IMR-90 (cell line): ENCODE measurements at regions not wholly inside any gene's neighbourhood (a gene's known extent, or its start where the extent isn't known, plus 50 kb on each side); places are given as distances from the start of the nearest gene placed in this dataset.

Experiments used
- ATAC-seq: fragments of 200-7000 bp; cut with Tn5 transposase; 2 replicates; pipeline ENCODE4 v1.9.1; 2020; ENCODE audit warnings: low read depth, mild to moderate bottlenecking, moderate library complexity
- BruUV-seq: library from RNA; stranded (reverse); fragments of 400-500 nt; replicated peaks from 2 replicates; lab custom pipeline; 2021; lab: Mats Ljungman, UMichigan
- CTCF ChIA-PET: fragments of 300-600 bp; formaldehyde crosslinking; extraction: SDS; loops from one replicate; lab custom pipeline; 2021; ENCODE audit warnings: antibody characterized with exemption; lab: Yijun Ruan, JAX
- POLR2A ChIA-PET: fragments of 300-600 bp; sonication (Branson Sonifier 250); formaldehyde crosslinking; loops from one replicate; lab custom pipeline; 2022; ENCODE audit warnings: antibody characterized with exemption; ENCODE audit not compliant: unreplicated experiment; lab: Charles Lee
- DNase-seq: peaks from one replicate; pipeline ENCODE4 v3.0.0; 2013
- H2AFZ ChIP-seq: replicated peaks from 2 replicates; pipeline ENCODE3; 2013; ENCODE audit warnings: low read length, mild to moderate bottlenecking; ENCODE audit not compliant: poor library complexity
- H2AK5ac ChIP-seq: 2 replicates; pipeline ENCODE4 v1.6.1; 2013; ENCODE audit warnings: low read depth, low read length, inconsistent platforms
- H2AK9ac ChIP-seq: replicated peaks from 2 replicates; pipeline ENCODE3; 2013; ENCODE audit warnings: mild to moderate bottlenecking, low read depth, low read length, moderate library complexity; ENCODE audit not compliant: poor library complexity
- H2BK120ac ChIP-seq: 2 replicates; pipeline ENCODE4 v1.6.1; 2013; ENCODE audit warnings: low read depth, low read length, inconsistent platforms
- H2BK15ac ChIP-seq: 3 replicates; pipeline ENCODE4 v1.6.1; 2013; ENCODE audit warnings: low read depth, low read length, inconsistent platforms
- H2BK20ac ChIP-seq: 2 replicates; pipeline ENCODE4 v1.6.1; 2013; ENCODE audit warnings: low read depth, mild to moderate bottlenecking, inconsistent platforms, low read length, moderate library complexity
- H2BK5ac ChIP-seq: 2 replicates; pipeline ENCODE4 v1.6.1; 2013; ENCODE audit warnings: mild to moderate bottlenecking, low read depth, low read length, inconsistent platforms; ENCODE audit not compliant: poor library complexity, severe bottlenecking
- H3K14ac ChIP-seq: replicated peaks from 2 replicates; pipeline ENCODE4 v1.6.1; 2013; ENCODE audit warnings: low read depth, low read length, inconsistent platforms
- H3K18ac ChIP-seq: 2 replicates; pipeline ENCODE4 v1.6.1; 2013; ENCODE audit warnings: low read depth, low read length, control low read depth
- H3K23ac ChIP-seq: 2 replicates; pipeline ENCODE4 v1.6.1; 2013; ENCODE audit warnings: low read depth, low read length, inconsistent platforms
- H3K27ac ChIP-seq: 2 replicates; pipeline ENCODE4 v1.5.1; 2013; ENCODE audit warnings: mild to moderate bottlenecking, control low read depth, low read length; ENCODE audit not compliant: insufficient read depth
- H3K27me3 ChIP-seq: 2 replicates; pipeline ENCODE4 v1.6.1; 2013; ENCODE audit warnings: low read length; ENCODE audit not compliant: control insufficient read depth, insufficient read depth
- H3K36me3 ChIP-seq: 2 replicates; pipeline ENCODE4 v1.6.1; 2013; ENCODE audit warnings: low read length, mixed read lengths; ENCODE audit not compliant: control insufficient read depth, insufficient read depth
- H3K4ac ChIP-seq: 2 replicates; pipeline ENCODE4 v1.6.1; 2013; ENCODE audit warnings: low read depth, low read length, inconsistent platforms
- H3K4me1 ChIP-seq: 2 replicates; pipeline ENCODE4 v1.6.1; 2013; ENCODE audit warnings: low read length, mixed read lengths; ENCODE audit not compliant: control insufficient read depth, insufficient read depth
- H3K4me2 ChIP-seq: 2 replicates; pipeline ENCODE4 v1.6.1; 2013; ENCODE audit warnings: low read depth, mild to moderate bottlenecking, control low read depth, low read length, moderate library complexity
- H3K4me3 ChIP-seq: 2 replicates; pipeline ENCODE4 v1.5.1; 2013; ENCODE audit warnings: low read depth, mild to moderate bottlenecking, control low read depth, low read length, moderate library complexity; ENCODE audit not compliant: insufficient read depth
- H3K56ac ChIP-seq: 2 replicates; pipeline ENCODE4 v1.6.1; 2013; ENCODE audit warnings: low read length, inconsistent platforms; ENCODE audit not compliant: insufficient read depth; ENCODE audit errors: extremely low read depth
- H3K79me1 ChIP-seq, 2 experiments: 2 replicates each; pipeline ENCODE4 v1.6.1; 2013; ENCODE audit warnings: low read length in 2 of 2, inconsistent platforms in 1 of 2, low read depth in 1 of 2
- H3K9ac ChIP-seq: 2 replicates; pipeline ENCODE4 v1.6.1; 2013; ENCODE audit warnings: low read depth, low read length, control low read depth
- H3K9me1 ChIP-seq: 2 replicates; pipeline ENCODE4 v1.6.1; 2013; ENCODE audit warnings: low read length, inconsistent platforms; ENCODE audit not compliant: insufficient read depth
- H3K9me3 ChIP-seq: 2 replicates; pipeline ENCODE4 v1.6.1; 2013; ENCODE audit warnings: low read length; ENCODE audit not compliant: control insufficient read depth, insufficient read depth
- H4K20me1 ChIP-seq: 2 replicates; pipeline ENCODE4 v1.6.1; 2013; ENCODE audit warnings: low read length, inconsistent platforms; ENCODE audit not compliant: insufficient read depth
- H4K5ac ChIP-seq: 2 replicates; pipeline ENCODE4 v1.6.1; 2013; ENCODE audit warnings: mild to moderate bottlenecking, low read depth, low read length, control low read depth
- H4K8ac ChIP-seq, 2 experiments: 2 replicates each; pipeline ENCODE4 v1.6.1; 2013; ENCODE audit warnings: low read depth in 2 of 2, low read length in 2 of 2, control low read depth in 1 of 2, inconsistent platforms in 1 of 2
- H4K91ac ChIP-seq: 2 replicates; pipeline ENCODE4 v1.6.1; 2013; ENCODE audit warnings: low read depth, low read length, inconsistent platforms; ENCODE audit not compliant: insufficient read depth
- BHLHE40 ChIP-seq: fragments of 150-350 bp; IDR thresholded peaks from 2 replicates; pipeline ENCODE4 v1.6.1; 2016; ENCODE audit warnings: mild to moderate bottlenecking, low read depth, low read length
- CEBPB ChIP-seq: IDR thresholded peaks from 2 replicates; pipeline ENCODE4 v1.6.1; 2012; ENCODE audit warnings: low read depth, low read length, improper control_type of control experiment
- CHD1 ChIP-seq: IDR thresholded peaks from 2 replicates; pipeline ENCODE4 v1.6.1; 2012; ENCODE audit warnings: low read depth, low read length, improper control_type of control experiment
- CTCF ChIP-seq: conservative IDR thresholded peaks from 2 replicates; pipeline ENCODE4 v1.5.1; 2012; ENCODE audit warnings: mild to moderate bottlenecking, low read depth, low read length, improper control_type of control experiment
- FOS ChIP-seq: fragments of 150-350 bp; IDR thresholded peaks from 2 replicates; pipeline ENCODE4 v1.6.1; 2016; ENCODE audit warnings: low read depth, low read length
- MAFK ChIP-seq: IDR thresholded peaks from 2 replicates; pipeline ENCODE4 v1.6.1; 2012; ENCODE audit warnings: low read depth, low read length, improper control_type of control experiment
- MAZ ChIP-seq: IDR thresholded peaks from 2 replicates; pipeline ENCODE4 v1.6.1; 2012; ENCODE audit warnings: low read depth, mild to moderate bottlenecking, low read length, improper control_type of control experiment, moderate library complexity, borderline replicate concordance
- MXI1 ChIP-seq: IDR thresholded peaks from 2 replicates; pipeline ENCODE4 v1.6.1; 2012; ENCODE audit warnings: low read depth, mild to moderate bottlenecking, low read length, moderate library complexity, borderline replicate concordance
- NFE2L2 ChIP-seq: fragments of 150-350 bp; IDR thresholded peaks from 2 replicates; pipeline ENCODE4 v1.6.1; 2016; ENCODE audit warnings: low read depth, mild to moderate bottlenecking, low read length
- POLR2A ChIP-seq: IDR thresholded peaks from 2 replicates; pipeline ENCODE4 v1.6.1; 2012; ENCODE audit warnings: mild to moderate bottlenecking, low read depth, low read length
- RAD21 ChIP-seq: IDR thresholded peaks from 2 replicates; pipeline ENCODE4 v1.6.1; 2012; ENCODE audit warnings: low read length, improper control_type of control experiment
- RCOR1 ChIP-seq: IDR thresholded peaks from 2 replicates; pipeline ENCODE4 v1.6.1; 2012; ENCODE audit warnings: mild to moderate bottlenecking, low read length, improper control_type of control experiment; ENCODE audit not compliant: insufficient replicate concordance
- RFX5 ChIP-seq: IDR thresholded peaks from 2 replicates; pipeline ENCODE4 v1.8.0; 2012; ENCODE audit warnings: low read depth, mild to moderate bottlenecking, low read length, moderate library complexity
- SMC3 ChIP-seq: fragments of 150-350 bp; IDR thresholded peaks from 2 replicates; pipeline ENCODE4 v1.6.1; 2016; ENCODE audit warnings: low read depth, mild to moderate bottlenecking, antibody characterized with exemption, low read length, moderate library complexity
- WGBS, 2 experiments: methylation state at CpG; one replicate each; pipeline versions ENCODE4 v1.1.5 to v1.1.7; 2013; ENCODE audit warnings: missing lambda C conversion rate in 2 of 2; ENCODE audit not compliant: insufficient read length in 1 of 2; ENCODE audit errors: extremely low coverage in 2 of 2; 5-methylcytosine and 5-hydroxymethylcytosine counted together
- dilution Hi-C: fragments of 300-500 bp; cut with HindIII; formaldehyde crosslinking; loops from one replicate; pipeline ENCODE4 v1.14.3; 2018; ENCODE audit warnings: low sequenced_read_pairs; ENCODE audit not compliant: unreplicated experiment
- in situ Hi-C: fragments of 300-500 bp; cut with MboI; formaldehyde crosslinking; loops from 3 replicates; pipeline ENCODE4 v1.14.3; 2019; ENCODE audit warnings: low sequenced_read_pairs, inconsistent platforms, mixed read lengths
- intact Hi-C: fragments of 100-400 bp; cut with micrococcal nuclease; formaldehyde crosslinking; loops from 2 replicates; pipeline ENCODE4 v1.10.0; 2022
- TF ChIP-seq, protein P1 (sequence below): fragments of 150-350 bp; IDR thresholded peaks from 2 replicates; pipeline ENCODE4 v1.6.1; 2016; ENCODE audit warnings: low read depth, mild to moderate bottlenecking, low read length, moderate library complexity, borderline replicate concordance
- TF ChIP-seq, protein P2 (sequence below): fragments of 150-350 bp; IDR thresholded peaks from 2 replicates; pipeline ENCODE4 v1.6.1; 2017; ENCODE audit warnings: mild to moderate bottlenecking, antibody characterized with exemption, low read length, low read depth

GRCh38 chr5:79878136-79878679, 112.9 kb downstream of the MTX3 start:
- dilution Hi-C loops (no loop called here), in situ Hi-C loops (no loop called here), intact Hi-C loops (loop anchor here (2.0 kb wide), 1 partner anchor 205 kb away; no protein-coding TSS in a partner anchor)
- H2BK120ac ChIP-seq = no peak overlapping the region
- H3K27me3 ChIP-seq = peaks cover 12% of the 10 kb centered on the region
- no peak overlapping the region for H3K56ac ChIP-seq
- no peak overlapping the region for H3K18ac ChIP-seq
- no peaks in the 10 kb centered on the region for H3K36me3 ChIP-seq
- POLR2A ChIA-PET = no interaction called here
- H4K91ac ChIP-seq = no peak overlapping the region
- no peak for TF ChIP-seq RFX5
- TF ChIP-seq, protein P1, sequence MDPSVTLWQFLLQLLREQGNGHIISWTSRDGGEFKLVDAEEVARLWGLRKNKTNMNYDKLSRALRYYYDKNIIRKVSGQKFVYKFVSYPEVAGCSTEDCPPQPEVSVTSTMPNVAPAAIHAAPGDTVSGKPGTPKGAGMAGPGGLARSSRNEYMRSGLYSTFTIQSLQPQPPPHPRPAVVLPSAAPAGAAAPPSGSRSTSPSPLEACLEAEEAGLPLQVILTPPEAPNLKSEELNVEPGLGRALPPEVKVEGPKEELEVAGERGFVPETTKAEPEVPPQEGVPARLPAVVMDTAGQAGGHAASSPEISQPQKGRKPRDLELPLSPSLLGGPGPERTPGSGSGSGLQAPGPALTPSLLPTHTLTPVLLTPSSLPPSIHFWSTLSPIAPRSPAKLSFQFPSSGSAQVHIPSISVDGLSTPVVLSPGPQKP = no peak
- TF ChIP-seq, protein P2, sequence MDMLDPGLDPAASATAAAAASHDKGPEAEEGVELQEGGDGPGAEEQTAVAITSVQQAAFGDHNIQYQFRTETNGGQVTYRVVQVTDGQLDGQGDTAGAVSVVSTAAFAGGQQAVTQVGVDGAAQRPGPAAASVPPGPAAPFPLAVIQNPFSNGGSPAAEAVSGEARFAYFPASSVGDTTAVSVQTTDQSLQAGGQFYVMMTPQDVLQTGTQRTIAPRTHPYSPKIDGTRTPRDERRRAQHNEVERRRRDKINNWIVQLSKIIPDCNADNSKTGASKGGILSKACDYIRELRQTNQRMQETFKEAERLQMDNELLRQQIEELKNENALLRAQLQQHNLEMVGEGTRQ = no peak
- no peak for TF ChIP-seq SMC3
- no peak for TF ChIP-seq FOS
- TF ChIP-seq NFE2L2 = no peak
- no peak for TF ChIP-seq CEBPB
- TF ChIP-seq CTCF = no peak
- TF ChIP-seq MXI1 = no peak
- TF ChIP-seq MAZ = no peak
- no peak for TF ChIP-seq CHD1
- no peak for TF ChIP-seq RAD21
- no peak for TF ChIP-seq MAFK
- TF ChIP-seq BHLHE40 = no peak
- no peak for TF ChIP-seq RCOR1
- no peak for TF ChIP-seq POLR2A
- no peaks in the 10 kb centered on the region for H3K9me3 ChIP-seq
- DNase-seq (no peak), ATAC-seq (no peak)
- no peaks in the 10 kb centered on the region for H3K79me1 ChIP-seq
- no peak overlapping the region for H2BK5ac ChIP-seq
- no peak overlapping the region for H3K4me2 ChIP-seq
- no CpG with 5 or more reads among the region's 5 CpGs for WGBS, 2 experiments
- H3K9ac ChIP-seq = no peak overlapping the region
- no peak overlapping the region for H2BK20ac ChIP-seq
- H3K4me1 ChIP-seq = no peaks in the 10 kb centered on the region
- no peak overlapping the region for H2AFZ ChIP-seq
- BruUV-seq = no TSS peak
- no peak overlapping the region for H3K27ac ChIP-seq
- H4K5ac ChIP-seq = no peak overlapping the region
- H3K23ac ChIP-seq = no peak overlapping the region
- no peaks in the 10 kb centered on the region for H4K20me1 ChIP-seq
- no peak overlapping the region for H2AK9ac ChIP-seq
- H3K14ac ChIP-seq = no peak overlapping the region
- no peak overlapping the region for H3K4ac ChIP-seq
- no peaks in the 10 kb centered on the region for H3K9me1 ChIP-seq
- H2BK15ac ChIP-seq = no peak overlapping the region
- CTCF ChIA-PET = interaction anchor here (1.2 to 1.5 kb wide), 3 partner anchors 12 to 205 kb away, joined by 3 to 5 read pairs (median 4); no protein-coding TSS in a partner anchor
- H4K8ac ChIP-seq = no peak overlapping the region
- no peak overlapping the region for H3K4me3 ChIP-seq
- H2AK5ac ChIP-seq = no peak overlapping the region
